ENCODE measurements at regions not wholly inside any gene's neighbourhood (a gene's known extent, or its start where the extent isn't known, plus 50 kb on each side); places are given as distances from the start of the nearest gene placed in this dataset.
A peak's percentile ranks its signal among the peaks of the same experiment; 100 is the strongest.

- peak in 1 of 3 donors; percentile 12 for DNase-seq
- Histone ChIP-seq H3K4me1 (ENCODE audit: low read depth) (no peaks in the 10 kb centered on the region), H3K4me3 (no peak overlapping the region), H3K36me3 (ENCODE audit: low read depth) (no peaks in the 10 kb centered on the region), H3K9me3 (no peaks in the 10 kb centered on the region)
- no peak for TF ChIP-seq CTCF (IDR thresholded peaks at IDR 0.05)
- intact Hi-C loops (cut with DNase I, micrococcal nuclease): no loop called here
- ATAC-seq: no peak
These were observed 356.0 kb upstream of the IRX4 start for GRCh38 chr5:2238732-2239131.

DNA sequence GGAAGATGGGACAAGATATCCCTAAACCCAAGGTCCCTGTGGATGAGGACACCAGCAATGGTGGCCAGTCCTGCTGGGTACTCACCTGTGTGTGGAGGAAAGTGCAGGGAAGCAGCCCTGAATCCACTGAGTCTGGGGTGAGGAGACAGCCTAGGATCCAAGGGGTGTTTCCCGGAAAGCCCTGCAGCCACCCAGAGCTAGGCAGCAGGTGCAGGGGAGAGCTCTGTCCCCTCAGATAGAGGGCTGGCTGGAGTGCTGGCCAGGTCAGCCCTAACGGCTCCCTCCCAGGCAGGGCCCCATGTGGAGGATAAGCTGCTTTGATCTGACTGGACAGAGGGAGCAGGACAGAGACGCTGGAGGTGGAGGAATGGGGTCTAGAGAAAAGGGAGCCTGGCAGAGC is 344.7 kb upstream of the IRX4 start:
- H3K4me1 ChIP-seq (ENCODE audit: low read depth): no peaks in the 10 kb centered on the region
- no peak for TF ChIP-seq CTCF (IDR thresholded peaks at IDR 0.05)
- no peak overlapping the region for H3K4me3 ChIP-seq
- ATAC-seq (no peak), DNase-seq (no peak)
- intact Hi-C loops (cut with DNase I, micrococcal nuclease): no loop called here
- no peaks in the 10 kb centered on the region for H3K9me3 ChIP-seq
- H3K36me3 ChIP-seq (ENCODE audit: low read depth): no peaks in the 10 kb centered on the region

- no peak for TF ChIP-seq CTCF (IDR thresholded peaks at IDR 0.05)
- DNase-seq: no peak
- no peak for ATAC-seq
- no peaks in the 10 kb centered on the region for H3K4me1 ChIP-seq (ENCODE audit: low read depth)
- no peaks in the 10 kb centered on the region for H3K9me3 ChIP-seq
- intact Hi-C loops (cut with DNase I, micrococcal nuclease): no loop called here
- no peaks in the 10 kb centered on the region for H3K36me3 ChIP-seq (ENCODE audit: low read depth)
- no peak overlapping the region for H3K4me3 ChIP-seq
These were observed 342.0 kb upstream of the IRX4 start for GRCh38 chr5:2224689-2225088.

- H3K4me3 ChIP-seq: no peak overlapping the region
- intact Hi-C loops (cut with DNase I, micrococcal nuclease): no loop called here
- H3K36me3 ChIP-seq (ENCODE audit: low read depth): no peaks in the 10 kb centered on the region
- DNase-seq (no peak), ATAC-seq (no peak)
- H3K4me1 ChIP-seq (ENCODE audit: low read depth): no peaks in the 10 kb centered on the region
- no peaks in the 10 kb centered on the region for H3K9me3 ChIP-seq
- no peak for TF ChIP-seq CTCF (IDR thresholded peaks at IDR 0.05)
These were observed 340.6 kb upstream of the IRX4 start for GRCh38 chr5:2223303-2223702.

DNA sequence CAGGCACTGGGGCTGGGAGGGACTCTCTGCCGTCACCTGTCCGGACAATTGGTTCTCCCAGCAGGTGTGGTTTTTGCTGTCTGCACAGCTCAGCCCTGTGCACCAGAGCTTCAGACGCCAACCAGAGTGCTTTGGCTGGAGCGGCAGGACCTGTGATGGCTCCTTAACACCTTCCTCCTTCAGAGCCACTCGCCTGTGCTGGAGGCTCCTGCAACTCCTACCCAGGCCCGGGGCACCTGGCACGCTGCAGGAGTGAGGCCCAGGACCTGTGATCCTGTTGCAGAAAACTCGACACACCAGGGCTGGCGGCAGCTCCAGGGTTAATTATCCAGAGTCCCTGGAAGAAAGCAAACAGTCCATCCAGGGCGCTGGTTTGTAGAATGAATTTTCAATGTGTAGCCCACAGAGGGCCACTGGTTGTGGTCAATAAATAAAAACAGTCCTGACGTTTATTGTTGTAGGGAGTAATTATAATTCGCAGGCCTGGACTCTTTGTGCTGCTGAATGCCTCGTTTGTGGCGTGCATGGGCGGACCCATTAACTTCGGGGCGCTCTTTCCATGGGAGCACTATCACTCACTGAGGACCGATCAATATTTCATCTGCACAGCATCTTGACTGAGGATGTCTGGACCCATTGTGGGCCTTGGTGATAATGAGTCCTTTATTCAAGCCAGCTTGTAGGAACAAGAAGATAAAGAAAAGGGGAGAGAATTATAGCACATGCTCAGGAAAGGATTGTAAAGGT is 339.7 kb upstream of the IRX4 start:
- H3K36me3 ChIP-seq (ENCODE audit: low read depth): no peaks in the 10 kb centered on the region
- H3K4me3 ChIP-seq: no peak overlapping the region
- no peak for TF ChIP-seq CTCF (IDR thresholded peaks at IDR 0.05)
- intact Hi-C loops (cut with DNase I, micrococcal nuclease): no loop called here
- H3K4me1 ChIP-seq (ENCODE audit: low read depth): no peaks in the 10 kb centered on the region
- ATAC-seq: no peak
- no peak for DNase-seq
- H3K9me3 ChIP-seq: no peaks in the 10 kb centered on the region

GRCh38 chr5:2221450-2221849 is 338.7 kb upstream of the IRX4 start:
- H3K4me3 ChIP-seq: no peak overlapping the region
- no peaks in the 10 kb centered on the region for H3K36me3 ChIP-seq (ENCODE audit: low read depth)
- no peaks in the 10 kb centered on the region for H3K9me3 ChIP-seq
- DNase-seq (no peak), ATAC-seq (no peak)
- no peaks in the 10 kb centered on the region for H3K4me1 ChIP-seq (ENCODE audit: low read depth)
- intact Hi-C loops (cut with DNase I, micrococcal nuclease): no loop called here
- TF ChIP-seq CTCF (IDR thresholded peaks at IDR 0.05): no peak

Data from mucosa of descending colon (tissue), 3 donors.